ENCODE measurements at regions not wholly inside any gene's neighbourhood (a gene's known extent, or its start where the extent isn't known, plus 50 kb on each side); places are given as distances from the start of the nearest gene placed in this dataset.
"Not testable (repeated sequence)": the region's sequence is repeated elsewhere in the genome, so short reads cannot be mapped to it uniquely, and the experiment has no call there.

DNA sequence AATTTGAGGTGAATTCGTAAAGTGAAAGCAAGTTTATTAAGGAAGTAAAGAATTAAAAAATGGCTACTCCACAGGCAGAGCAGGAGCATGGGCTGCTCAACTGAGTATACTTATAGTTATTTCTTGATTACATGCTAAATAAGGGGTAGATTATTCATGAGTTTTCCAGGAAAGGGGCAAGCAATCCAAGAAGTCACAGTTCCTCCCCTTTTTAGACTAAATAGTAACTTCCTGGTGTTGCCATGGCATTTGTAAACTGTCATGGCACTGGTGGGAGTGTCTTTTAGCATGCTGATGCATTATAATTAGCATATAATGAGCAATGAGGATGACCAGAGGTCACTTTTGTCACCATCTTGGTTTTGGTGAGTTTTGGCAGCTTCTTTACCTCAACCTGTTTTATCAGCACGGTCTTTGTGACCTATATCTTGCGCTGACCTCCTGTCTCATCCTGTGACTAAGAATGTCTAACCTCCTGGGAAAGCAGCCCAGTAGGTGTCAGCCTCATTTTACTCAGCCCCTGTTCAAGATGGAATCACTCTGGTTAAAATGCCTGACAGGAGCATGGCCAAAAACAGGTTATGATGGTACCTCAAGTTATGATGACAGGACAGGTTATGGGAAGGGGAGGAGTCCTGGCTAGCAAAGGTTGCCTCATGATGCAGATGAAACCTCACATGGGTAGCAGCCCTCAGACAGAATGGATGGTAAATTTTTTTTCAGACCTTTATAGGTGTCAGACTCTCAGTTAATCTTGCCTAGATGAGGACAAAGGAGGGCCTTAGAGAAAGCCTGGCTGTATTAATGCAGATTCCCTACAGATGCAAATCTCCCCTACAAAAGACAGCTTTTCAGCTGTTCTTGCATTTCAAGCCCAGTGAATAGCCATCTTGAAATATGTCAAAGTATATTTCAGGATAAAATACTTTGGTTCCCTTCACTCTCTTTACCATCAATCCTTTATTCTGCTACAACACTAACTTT is 49.7 kb downstream of the SIPA1L2 start:
- peak; percentile 14 for DNase-seq

DNA sequence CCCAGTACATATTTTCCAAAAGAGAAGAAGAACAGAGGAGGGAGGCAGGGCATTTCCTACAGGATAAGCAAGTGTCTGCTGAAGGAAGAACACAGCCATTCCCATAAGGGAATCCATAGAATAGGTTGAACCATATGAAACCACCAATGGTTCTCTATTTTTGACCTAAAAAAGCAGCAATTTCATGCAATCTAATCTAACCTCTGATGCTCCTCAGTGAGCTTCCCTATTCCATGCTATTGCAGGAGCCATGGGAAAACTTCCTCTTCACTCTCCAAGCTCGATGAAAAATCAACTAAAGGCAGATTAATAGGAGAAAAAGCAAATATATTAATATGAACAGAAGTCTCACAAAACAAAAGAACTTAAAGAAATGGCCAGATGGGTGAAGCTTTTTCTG is 50.5 kb downstream of the SIPA1L2 start:
- DNase-seq, result peak; percentile 49

DNA sequence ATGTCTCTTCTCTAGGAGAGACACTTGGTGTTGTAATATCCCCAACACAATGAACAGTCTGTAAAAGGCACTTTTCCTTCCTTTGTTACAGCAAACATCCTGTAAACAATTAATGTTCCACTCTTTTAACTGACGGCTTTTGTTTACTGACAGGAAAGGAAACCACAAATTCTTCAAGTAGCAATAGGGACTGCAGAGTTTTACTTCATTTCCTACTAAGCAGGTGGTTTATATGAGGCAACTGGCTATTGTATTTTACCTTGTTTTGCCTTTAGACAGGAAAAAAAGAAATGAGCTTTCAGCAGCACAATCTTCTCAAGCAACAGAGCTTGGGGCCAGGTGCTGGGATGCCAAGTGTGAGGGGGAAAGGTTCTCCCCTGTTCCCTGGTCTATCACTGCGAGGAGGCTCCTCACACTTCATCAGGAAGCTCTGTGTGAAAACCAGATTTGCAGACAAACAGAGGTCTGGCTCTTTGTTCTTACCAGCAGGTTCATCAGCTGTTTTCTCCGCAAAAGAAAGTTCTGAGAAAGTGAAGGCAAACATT is 51.2 kb downstream of the SIPA1L2 start:
- DNase-seq, result peak; percentile 16

DNA sequence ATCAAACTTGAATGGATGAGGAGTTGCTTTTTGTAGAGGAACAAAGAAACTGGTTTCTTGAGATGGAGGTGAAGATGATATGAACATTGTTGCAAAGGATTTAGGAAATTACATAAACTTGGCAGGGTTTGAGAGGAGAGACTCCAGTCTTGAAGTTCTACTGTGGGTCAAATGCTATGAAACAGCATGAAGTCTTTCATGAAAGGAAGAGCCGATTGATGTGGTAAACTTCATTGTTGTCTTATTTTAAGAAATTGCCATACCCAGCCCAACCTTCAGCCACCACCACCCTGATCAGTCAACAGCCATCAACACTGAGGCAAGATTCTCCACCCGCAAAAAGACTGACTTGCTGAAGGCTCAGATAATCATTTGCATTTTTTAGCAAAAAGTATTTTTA is 52.2 kb downstream of the SIPA1L2 start:
- no peak for DNase-seq

DNA sequence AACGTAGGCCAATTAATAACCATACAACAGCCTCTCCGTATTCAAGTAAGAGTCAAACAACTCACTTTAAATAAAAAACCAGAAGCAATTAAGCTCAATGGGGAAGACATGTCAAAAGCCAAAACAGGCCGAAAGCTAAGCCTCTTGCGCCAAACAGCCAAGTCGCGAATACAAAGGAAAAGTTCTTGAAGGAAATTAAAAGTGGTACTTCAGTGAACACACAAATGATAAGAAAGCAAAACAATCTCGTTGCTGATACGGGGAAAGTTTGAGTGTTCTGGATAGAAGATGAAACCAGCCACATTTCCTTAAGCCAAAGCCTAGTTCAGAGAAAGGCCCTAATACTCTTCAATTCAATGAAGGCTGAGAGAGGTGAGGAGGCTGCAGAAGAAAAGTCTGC is 53.4 kb downstream of the SIPA1L2 start:
- no peak for DNase-seq

DNA sequence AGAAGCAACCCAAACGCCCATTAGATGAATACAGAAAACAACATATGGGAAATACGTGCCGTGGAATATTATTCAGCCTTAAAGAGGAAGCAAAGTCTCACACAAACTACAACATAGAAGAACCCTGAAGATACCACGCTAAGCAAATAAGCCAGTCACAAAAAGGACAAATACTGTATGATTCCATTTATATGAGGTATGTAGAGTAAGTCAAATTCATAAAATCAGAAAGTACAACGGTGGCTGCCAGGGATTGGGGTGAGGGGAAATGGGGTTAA is 54.2 kb downstream of the SIPA1L2 start:
- no peak for DNase-seq

DNA sequence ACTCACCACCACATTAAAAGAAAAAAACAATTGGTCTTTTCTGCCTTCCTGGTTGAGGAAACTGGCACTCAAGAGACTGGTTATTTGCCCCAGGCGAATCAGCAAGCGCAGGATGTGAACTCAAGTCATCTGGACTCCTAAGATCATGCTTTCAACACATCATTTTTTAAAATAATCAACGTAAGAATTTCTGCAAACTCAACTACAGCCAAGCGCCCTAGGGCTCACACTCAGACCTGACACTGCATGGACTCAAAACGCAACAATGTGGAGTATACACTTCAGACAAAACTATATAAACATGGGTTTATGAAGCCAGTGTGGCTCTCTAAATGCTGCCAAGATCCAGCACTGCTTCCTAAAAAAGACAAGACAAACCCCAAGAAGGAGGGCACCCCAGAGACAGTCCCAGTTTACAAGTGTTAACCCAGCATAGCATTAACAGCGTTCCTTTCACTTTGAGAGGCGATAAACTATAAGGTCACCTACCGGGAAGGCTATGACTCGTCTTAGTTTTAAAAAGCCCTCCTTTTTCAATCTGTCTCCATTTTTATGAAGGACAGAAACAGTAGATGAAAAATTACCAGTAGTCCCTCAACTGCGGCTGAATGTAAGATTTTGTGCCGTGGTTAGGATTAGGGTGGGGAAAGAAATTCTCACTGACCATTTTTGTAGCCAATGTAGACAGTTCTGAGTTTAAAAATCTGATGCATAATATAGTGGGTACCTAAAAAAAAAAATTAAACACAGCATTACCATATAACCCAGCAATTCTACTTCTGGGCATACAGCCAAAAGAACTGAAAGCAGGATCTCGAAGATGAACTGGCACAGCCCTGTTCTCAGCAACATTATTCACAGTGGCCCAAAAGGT is 54.8 kb downstream of the SIPA1L2 start:
- DNase-seq, result no peak

DNA sequence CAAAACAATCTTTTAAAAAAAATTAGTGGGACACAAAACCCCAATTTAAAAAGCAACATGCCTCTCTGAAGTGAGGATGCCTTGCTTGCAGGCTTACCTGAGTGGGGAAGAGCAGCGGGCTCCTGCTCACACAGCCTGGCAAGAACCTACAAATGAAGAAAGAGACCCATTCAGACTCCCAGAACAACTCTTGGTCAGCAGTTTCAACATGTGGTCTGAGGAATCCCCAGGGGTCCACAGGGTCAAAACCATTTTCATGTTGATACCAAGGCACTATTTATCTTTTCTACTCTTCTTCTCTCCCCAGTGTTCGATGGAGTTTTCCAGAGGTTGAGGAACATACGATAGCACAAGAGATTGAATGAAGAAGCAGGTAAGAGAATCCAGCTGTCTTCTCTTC is 55.9 kb downstream of the SIPA1L2 start:
- DNase-seq, result no peak

DNA sequence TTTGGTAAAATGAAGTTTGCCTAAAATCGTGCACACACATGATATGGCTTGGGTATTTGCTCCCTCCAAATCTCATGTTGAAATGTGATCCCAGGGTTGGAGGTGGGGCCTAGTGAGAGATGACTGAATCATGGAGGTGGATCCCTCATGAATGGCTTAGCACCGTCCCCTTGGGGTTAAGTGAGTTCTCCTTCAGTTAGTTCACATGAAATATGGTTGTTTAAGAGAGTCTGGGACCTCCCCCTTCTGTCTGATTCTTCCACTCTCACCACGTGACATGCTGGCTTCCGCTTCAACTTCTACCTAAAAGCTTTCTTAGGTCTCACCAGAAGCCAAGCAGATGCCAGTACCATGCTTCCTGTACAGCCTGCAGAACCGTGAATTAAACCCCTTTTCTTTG is 58.4 kb downstream of the SIPA1L2 start:
- no peak for DNase-seq

DNA sequence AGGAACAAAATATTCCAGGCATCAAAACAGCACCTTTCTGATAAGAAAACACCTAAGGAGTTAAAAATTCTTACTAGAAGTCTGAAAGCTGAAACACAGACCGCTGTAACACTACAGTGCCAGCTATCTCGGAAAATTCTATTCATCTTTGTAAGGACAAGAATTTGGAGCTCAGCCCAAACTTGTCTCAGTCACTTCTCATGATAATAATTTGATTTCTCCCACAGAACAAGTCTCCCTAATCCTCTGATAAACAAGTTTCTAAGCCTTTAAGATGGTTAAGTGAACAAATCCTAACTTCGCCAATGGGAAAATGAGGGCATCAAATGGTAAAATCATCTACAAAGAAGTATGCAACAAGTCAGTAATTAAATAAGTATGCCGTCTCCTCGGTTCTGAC is 59.9 kb downstream of the SIPA1L2 start:
- DNase-seq, result no peak

DNA sequence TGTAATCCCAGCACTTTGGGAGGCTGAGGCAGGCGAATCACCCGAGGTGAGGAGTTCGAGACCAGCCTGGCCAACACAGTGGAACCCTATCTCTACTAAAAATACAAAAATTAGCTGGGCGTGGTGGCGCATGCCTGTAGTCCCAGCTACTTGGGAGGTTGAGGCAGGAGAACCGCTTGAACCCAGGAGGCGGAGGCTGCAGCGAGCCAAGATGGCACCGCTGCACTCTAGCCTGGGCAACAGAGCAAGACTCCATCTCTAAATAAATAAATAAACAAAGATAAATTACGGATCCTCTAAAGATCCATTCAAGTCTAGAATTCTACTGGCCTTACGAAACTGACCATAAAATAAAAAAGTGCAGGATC is 60.4 kb downstream of the SIPA1L2 start:
- not testable (repeated sequence) for DNase-seq

DNA sequence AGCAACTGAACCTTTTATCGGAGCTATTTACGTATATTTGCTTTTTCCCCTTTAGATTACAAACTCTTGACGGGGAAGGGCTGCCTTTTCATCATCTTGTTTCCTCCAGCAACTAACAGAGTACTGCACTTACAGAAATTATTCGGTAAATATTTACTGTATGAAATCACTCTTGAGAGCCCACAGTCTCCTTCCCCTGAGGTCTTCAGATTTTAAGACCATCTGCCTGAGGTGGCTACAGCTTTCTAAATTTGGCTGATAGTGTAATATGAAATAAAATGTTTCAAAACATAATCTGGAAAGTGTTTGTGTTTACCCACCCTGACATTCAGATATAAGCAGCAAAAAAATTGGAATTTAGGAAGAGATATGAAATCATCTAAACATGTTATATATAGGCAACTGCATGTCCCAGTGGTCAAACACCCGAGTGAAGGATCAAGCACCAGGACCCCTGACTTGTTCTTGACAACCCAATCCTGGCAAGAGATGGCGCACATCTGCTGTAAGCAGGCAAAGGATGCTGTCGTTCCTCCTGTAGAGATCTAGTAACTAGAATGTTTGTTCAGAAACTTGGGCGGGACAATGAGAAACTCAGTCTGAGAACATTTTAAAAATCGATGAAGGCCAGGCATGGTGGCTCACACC is 60.9 kb downstream of the SIPA1L2 start:
- no peak for DNase-seq

DNA sequence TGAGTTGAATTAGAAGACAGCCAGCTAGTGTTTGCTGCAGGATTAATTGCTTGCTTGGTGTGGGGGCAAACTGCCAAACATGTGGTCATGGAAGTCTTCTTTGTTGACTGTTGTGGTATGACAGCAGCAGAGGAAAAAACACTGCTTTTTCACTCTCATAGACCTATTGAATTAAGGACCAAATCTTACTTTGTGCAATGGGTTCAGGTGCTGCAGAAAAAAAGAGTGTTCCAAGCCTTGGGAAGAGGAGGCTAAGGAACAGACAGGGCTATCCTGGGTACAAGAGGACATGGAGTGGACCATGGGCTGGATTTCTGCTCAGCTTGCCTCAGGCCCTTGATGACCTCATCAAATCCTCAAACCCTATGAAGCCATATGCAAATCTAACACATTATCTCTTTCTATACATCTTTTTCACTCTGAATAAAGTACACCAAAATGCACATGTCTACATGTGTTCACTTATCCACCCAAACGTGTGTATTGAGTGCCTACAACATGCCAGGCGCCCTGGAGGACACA is 61.5 kb downstream of the SIPA1L2 start:
- DNase-seq, result no peak

DNA sequence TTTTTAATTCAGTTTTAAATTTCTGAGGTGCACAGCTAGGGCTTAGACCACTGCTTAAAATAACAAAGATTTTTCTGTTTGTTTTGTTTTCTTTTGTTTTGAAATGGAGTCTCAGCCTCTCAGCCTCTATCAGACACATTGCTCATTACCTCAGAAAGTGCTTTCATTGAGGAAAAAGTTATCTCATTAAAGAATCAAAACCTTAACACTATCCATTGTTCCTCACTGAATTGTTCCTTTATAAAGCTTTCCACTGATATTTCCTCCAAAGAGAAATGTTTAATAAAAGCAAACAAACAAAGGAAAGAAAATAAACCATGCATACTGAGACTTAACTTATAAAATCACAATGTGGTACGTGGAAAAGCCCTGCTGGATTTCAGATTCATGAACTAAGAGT is 63.8 kb downstream of the SIPA1L2 start:
- no peak for DNase-seq

DNA sequence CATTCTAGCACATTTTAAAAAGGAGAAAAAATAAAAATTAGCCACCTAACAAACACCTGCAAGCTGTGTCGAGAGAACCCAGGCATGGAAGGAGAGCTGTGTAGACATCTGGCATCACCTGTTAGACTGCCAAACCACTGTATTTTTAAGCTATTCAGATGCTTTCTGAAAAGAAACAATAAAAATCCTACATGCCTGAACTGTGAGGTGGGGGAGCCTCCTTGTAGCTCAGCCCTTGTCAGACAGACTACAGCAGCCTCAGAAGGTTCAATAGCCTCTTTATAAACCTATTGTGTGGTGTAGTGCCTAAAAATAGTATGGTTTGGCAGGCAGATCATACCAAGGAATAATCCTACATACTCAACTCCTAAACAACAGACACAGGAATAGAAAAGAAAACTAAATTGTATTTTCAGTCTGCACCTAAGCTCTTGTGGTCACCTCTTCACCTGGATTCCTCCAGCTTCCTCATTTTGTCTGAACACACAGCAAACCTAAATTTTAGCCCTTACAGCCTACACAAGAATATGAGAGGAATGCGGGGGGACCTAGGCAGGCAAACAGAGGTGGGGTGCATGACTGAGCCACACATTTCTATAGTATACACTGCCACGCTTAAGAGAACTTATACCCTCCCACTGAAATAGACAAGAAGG is 67.0 kb downstream of the SIPA1L2 start:
- DNase-seq, result no peak

DNA sequence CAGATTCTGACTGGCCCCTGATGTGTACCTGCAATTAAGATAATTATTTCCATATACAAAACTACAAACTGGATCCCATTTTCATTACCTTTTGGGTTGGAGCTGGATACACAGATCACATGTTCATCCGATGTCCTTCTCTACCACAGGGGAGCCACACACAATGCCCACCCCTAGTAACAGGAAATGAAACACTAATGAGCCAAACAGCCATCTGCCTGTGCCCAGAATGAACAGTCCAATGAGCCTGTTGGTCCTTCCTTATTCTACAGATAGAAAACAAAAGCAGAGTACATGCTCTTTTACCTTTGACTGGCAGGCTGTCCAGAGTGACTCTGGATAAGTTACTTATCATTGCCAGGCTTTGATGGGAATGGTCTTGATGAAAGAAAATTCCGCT is 68.6 kb downstream of the SIPA1L2 start:
- DNase-seq, result no peak

DNA sequence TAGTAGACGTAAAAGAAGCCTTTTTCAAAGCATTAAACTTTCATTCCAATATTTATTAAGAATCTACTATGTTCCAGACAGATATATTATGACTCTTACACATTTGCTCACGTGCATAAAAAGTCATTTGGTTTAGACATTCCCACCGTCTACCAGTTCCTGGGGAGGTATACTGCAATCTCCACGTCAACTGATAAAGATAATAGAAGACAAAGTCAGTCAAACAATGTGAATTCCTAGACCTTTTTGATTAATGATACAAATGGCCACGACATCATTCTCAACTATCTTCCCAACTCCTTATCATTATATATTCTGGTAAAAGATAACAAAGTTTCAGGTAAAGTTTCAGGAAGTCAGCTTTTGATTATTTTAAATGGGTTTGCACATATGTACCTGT is 69.0 kb downstream of the SIPA1L2 start:
- DNase-seq, result no peak

DNA sequence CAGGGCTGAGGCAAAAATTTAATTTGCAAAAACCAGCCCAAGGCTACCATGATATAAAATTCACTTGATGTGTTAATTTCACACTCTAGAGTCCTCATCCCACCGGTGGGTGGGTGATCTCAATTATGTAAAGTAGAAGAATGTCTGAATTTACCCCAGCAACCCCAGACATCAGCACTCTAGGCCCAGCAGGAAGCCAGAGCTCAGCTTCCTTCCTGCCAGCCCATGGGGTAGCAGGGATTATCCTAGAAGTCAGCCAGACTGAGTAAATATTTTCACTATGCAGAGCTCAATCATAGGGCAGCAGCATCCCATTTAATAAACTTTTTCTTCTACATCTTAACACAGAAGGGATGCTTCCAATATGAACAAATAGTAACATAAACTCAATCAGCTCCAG is 71.0 kb downstream of the SIPA1L2 start:
- DNase-seq, result no peak

DNA sequence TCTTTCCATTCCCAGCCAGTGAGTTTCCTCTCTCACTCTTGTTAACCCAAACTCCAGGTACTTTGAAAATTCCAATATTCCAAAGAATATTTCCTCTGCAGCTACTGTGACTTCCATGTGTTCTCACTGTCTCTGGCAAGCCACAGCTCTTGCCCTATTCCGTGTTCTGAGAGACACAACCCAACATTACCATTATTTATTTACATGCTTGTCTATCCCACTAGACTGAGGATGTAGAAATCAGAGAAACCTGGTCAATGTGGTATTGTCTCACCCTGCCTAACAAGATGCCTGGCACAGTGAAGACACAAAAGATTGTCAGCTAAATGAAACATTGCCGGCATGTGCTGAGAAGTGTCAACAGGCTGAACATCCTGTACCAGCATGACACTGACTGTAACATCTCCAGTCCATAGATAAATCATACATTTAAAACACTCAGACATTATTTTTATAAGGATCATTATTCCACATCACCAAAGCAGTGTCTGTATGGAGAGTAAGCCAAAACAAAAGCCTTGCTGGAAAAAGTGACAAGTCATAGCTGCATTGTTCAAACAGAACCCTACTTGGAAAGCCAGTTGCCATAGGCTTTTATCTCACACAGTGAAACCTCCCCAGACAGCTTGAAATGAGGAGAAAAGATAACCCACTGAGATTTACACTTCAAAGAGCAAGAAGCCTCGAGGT is 72.3 kb downstream of the SIPA1L2 start:
- no peak for DNase-seq

DNA sequence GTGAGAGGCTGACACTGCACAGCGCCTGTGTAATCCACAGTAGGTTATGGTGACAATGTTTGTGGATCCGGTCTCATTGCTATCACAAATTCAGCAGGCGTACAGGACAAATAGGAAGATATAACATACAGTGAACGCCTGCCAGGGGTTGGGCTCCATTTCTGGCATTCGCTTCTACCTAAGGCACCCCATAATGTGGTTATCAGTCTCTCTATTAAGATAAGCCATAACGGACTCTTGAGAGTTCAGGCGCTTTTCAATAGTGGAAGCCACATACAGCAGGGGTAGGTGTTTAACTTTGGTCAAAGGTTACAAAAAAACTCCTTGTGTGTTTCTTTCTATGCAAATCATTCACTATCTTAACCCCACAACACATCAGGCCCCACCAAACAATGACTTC is 72.8 kb downstream of the SIPA1L2 start:
- no peak for DNase-seq

DNA sequence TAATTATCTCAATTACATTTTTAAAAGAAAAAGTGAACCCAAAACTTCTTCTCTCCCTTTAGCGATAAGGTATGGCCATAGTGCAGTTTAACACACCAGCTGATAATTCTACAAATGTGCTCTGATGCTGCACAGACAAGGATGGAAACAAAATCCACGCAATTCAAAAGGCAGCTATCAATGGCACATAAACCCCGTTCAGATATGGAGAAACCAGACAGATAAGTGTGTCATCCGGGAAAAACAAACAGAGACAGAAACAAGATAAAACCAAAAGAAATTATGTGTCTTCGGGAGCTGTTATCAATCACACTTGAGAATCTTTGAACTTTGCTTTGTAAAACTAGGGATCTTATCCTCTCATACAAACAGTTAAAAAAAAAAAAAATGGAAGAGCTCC is 73.6 kb downstream of the SIPA1L2 start:
- no peak for DNase-seq

Data from inflammatory macrophage treated with lipopolysaccharide for 4 hours (primary cell).